Mucosa of descending colon (tissue), 3 donors: ENCODE measurements at regions not wholly inside any gene's neighbourhood (a gene's known extent, or its start where the extent isn't known, plus 50 kb on each side); places are given as distances from the start of the nearest gene placed in this dataset.

Experiments used
- ATAC-seq: fragments of 200-7000 bp; cut with Tn5 transposase; one replicate; pipeline ENCODE4 v1.9.1; 2020; ENCODE audit warnings: mild to moderate bottlenecking, moderate library complexity
- DNase-seq, 3 donors: peaks; one replicate each; pipeline ENCODE4 v3.0.0-alpha.2; 2020
- H3K36me3 ChIP-seq: fragments of 200-600 bp; one replicate; pipeline ENCODE4 v1.8.0; 2021; ENCODE audit warnings: low read depth, mild to moderate bottlenecking
- H3K4me1 ChIP-seq: fragments of 200-600 bp; one replicate; pipeline ENCODE4 v1.8.0; 2021; ENCODE audit warnings: low read depth, mild to moderate bottlenecking
- H3K4me3 ChIP-seq: fragments of 200-600 bp; one replicate; pipeline ENCODE4 v1.8.0; 2021; ENCODE audit warnings: mild to moderate bottlenecking
- H3K9me3 ChIP-seq: fragments of 200-600 bp; one replicate; pipeline ENCODE4 v1.8.0; 2021; ENCODE audit warnings: mild to moderate bottlenecking
- CTCF ChIP-seq: fragments of 200-600 bp; IDR thresholded peaks from one replicate; pipeline ENCODE4 v1.8.0; 2022; ENCODE audit warnings: antibody characterized with exemption, mild to moderate bottlenecking
- intact Hi-C, 2 donors: fragments of 100-400 bp; cut with DNase I in 1 of 2; cut with micrococcal nuclease in 1 of 2; formaldehyde crosslinking; loops; one replicate each; pipeline versions ENCODE4 v1.11.0 to v1.11.1; 2022; cut with DNase I, micrococcal nuclease
- donor health status: DM: no; HTN: no; CAD: no; lungs with moderate emphysema.
- donor health status: DM: no; HTN: no; CAD: no.
- donor health status: DM: no; HTN: yes; CAD: no.

- no peak for ATAC-seq
These were observed 105.9 kb upstream of the LHX5 start for GRCh38 chr12:113577464-113578129.

DNA sequence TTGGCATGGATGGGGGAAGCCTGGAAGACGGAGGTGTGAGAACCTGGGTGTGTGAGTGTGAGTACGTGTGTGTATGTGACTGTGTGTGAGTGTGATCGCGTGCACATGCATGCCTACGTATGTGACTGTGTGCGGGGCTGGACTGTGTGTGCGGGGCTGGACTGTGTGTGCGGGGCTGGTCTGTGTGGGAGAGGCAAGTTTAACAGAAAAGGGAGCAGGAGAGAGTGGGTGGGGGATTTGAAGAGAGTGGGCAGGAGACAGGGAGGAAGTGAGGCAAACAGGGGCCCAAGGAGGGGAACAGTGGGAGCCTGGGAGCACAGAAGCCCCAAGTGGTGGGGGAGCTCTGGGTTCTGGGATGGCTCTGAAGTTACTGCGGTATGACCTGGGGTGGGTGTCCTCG lies 103.7 kb upstream of the LHX5 start:
- ATAC-seq (no peak), DNase-seq (no peak)
- Histone ChIP-seq H3K4me3 (no peak overlapping the region), H3K4me1 (no peaks in the 10 kb centered on the region), H3K9me3 (no peaks in the 10 kb centered on the region), H3K36me3 (no peaks in the 10 kb centered on the region)
- intact Hi-C loops: no loop called here
- TF ChIP-seq CTCF: no peak

More at GRCh38 chr12:113577464-113578129, 105.9 kb upstream of the LHX5 start:
- peaks cover 7% of the 10 kb centered on the region for H3K9me3 ChIP-seq
- no peaks in the 10 kb centered on the region for H3K4me1 ChIP-seq
- no peak overlapping the region for H3K4me3 ChIP-seq
- H3K36me3 ChIP-seq: no peaks in the 10 kb centered on the region
- no peak for TF ChIP-seq CTCF
- intact Hi-C loops: no loop called here
- no peak for DNase-seq

DNA sequence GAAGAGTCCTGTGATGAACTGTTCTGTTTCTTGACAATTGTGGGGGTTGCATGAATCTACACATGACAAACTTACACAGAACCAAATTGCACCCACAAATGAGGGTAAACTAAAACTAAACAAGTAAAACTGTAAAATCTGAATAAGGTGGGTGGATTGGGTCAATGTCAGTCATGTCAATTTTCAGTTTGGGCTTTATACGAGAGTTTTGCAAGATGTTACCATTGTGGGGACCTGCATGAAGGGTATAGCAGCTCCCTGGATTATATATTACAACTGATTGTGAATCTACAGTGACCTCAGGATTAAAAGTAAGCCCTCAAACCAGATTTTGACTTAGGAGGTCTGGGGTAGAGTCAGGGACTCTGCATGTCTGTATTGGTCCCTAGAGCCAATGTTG lies 101.5 kb upstream of the LHX5 start:
- intact Hi-C loops: no loop called here
- no peaks in the 10 kb centered on the region for H3K9me3 ChIP-seq
- H3K4me3 ChIP-seq: no peak overlapping the region
- no peaks in the 10 kb centered on the region for H3K4me1 ChIP-seq
- no peaks in the 10 kb centered on the region for H3K36me3 ChIP-seq
- ATAC-seq: no peak
- no peak for TF ChIP-seq CTCF
- no peak for DNase-seq

GRCh38 chr12:113571713-113572112 lies 100.0 kb upstream of the LHX5 start:
- H3K9me3 ChIP-seq: no peaks in the 10 kb centered on the region
- H3K36me3 ChIP-seq: no peaks in the 10 kb centered on the region
- intact Hi-C loops: no loop called here
- H3K4me3 ChIP-seq: no peak overlapping the region
- no peak for ATAC-seq
- TF ChIP-seq CTCF: no peak
- no peak for DNase-seq
- no peaks in the 10 kb centered on the region for H3K4me1 ChIP-seq

DNA sequence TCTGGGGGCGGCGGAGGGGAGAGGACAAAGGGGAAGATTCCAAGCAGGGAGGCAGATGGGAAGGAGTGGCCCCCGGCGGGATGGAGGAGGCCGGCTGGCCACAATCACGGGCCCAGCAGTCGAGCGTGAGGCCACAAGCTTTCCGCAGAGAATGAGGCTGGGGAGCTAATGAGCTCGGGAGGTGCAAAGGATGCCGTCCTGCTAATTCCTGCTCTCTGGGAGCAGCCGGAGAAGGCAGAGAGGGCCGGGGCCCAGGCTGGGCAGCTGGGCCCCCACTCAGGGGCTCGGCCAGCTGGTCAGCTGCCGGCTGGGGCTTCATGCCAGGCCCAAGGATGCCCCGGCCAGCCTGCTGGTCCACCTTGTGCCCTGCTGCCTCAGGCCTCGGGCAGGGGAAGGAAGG lies 98.1 kb upstream of the LHX5 start:
- Histone ChIP-seq H3K36me3 (no peaks in the 10 kb centered on the region), H3K4me3 (no peak overlapping the region), H3K9me3 (no peaks in the 10 kb centered on the region), H3K4me1 (no peaks in the 10 kb centered on the region)
- DNase-seq: no peak
- TF ChIP-seq CTCF: no peak
- intact Hi-C loops: no loop called here
- no peak for ATAC-seq

- Histone ChIP-seq H3K4me3 (no peak overlapping the region), H3K9me3 (no peaks in the 10 kb centered on the region), H3K36me3 (no peaks in the 10 kb centered on the region), H3K4me1 (no peaks in the 10 kb centered on the region)
- no peak for TF ChIP-seq CTCF
- intact Hi-C loops: no loop called here
- DNase-seq (no peak), ATAC-seq (no peak)
These were observed 96.3 kb upstream of the LHX5 start for GRCh38 chr12:113568021-113568420.
